T-helper 2 cell treated with Interferon-gamma antibody and Interleukin-4, amounts not matched to agents 5 μg/mL and 100 μg/mL, for 36 hours (primary cell): ENCODE measurements at regions not wholly inside any gene's neighbourhood (a gene's known extent, or its start where the extent isn't known, plus 50 kb on each side); places are given as distances from the start of the nearest gene placed in this dataset.
A peak's percentile ranks its signal among the peaks of the same experiment; 100 is the strongest.

ENCODE experiments used
- DNase-seq: peaks from one replicate; pipeline ENCODE4 v3.0.0; 2021; ENCODE audit warnings: low spot score
- H3K27ac Mint-ChIP-seq: one replicate; pipeline ENCODE4 v1.8.0; 2021; ENCODE audit warnings: mild to moderate bottlenecking, mixed read lengths
- H3K27me3 Mint-ChIP-seq: one replicate; pipeline ENCODE4 v1.8.0; 2021; ENCODE audit warnings: low read depth, mixed read lengths
- H3K36me3 Mint-ChIP-seq: one replicate; pipeline ENCODE4 v1.8.0; 2021; ENCODE audit warnings: low read depth, mixed read lengths
- H3K4me1 Mint-ChIP-seq: one replicate; pipeline ENCODE4 v1.8.0; 2021; ENCODE audit warnings: low read depth, mixed read lengths
- H3K4me3 Mint-ChIP-seq: one replicate; pipeline ENCODE4 v1.8.0; 2022; ENCODE audit warnings: mild to moderate bottlenecking, moderate library complexity, mixed read lengths
- H3K9me3 Mint-ChIP-seq: one replicate; pipeline ENCODE4 v1.8.0; 2021; ENCODE audit warnings: mixed read lengths

DNA sequence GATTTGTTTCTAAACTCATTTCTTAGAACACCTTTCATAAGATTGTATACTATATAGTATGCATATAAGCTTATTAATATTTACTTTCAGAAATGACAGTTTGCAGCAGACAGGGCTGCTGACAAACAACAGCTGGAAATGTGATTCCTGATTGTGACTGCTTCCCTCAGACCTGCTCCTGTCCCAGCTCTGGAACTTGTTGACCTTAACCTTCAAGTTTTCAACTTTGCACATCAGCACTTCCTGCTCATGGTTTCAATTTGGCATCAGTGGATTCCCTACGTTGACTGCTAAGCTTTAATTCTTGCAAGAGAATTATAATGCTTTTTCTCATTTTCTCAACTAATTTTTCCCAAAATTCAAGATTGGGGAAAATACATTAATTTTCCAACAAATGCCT lies 459.2 kb upstream of the ACVR2A start:
- DNase-seq = no peak
- peaks cover 15% of the 10 kb centered on the region for H3K27me3 Mint-ChIP-seq
- H3K4me3 Mint-ChIP-seq = no peak overlapping the region
- no peaks in the 10 kb centered on the region for H3K36me3 Mint-ChIP-seq
- H3K9me3 Mint-ChIP-seq = no peaks in the 10 kb centered on the region
- H3K27ac Mint-ChIP-seq = no peak overlapping the region
- no peaks in the 10 kb centered on the region for H3K4me1 Mint-ChIP-seq

DNA sequence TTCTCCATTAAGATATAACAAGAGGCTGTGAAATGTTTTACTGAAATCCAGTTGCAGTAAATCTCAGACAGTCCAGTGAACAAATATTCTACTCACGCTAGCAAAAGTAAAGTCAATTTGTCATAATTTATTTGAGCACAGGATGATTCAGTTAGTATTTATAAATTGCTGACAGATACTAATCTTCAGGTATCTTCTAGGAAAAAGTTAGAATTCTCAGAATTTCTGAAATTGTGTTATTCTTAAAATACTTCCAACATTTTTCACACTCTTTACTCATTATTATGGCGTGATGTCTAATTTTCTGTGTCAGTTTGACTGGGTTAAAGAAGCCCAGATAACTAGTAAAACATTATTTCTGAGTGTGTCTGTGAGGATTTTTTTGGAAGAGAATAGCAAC lies 460.2 kb upstream of the ACVR2A start:
- Mint-ChIP-seq H3K9me3 (no peaks in the 10 kb centered on the region), H3K36me3 (no peaks in the 10 kb centered on the region), H3K27me3 (peaks cover 13% of the 10 kb centered on the region), H3K4me1 (no peaks in the 10 kb centered on the region), H3K27ac (no peak overlapping the region), H3K4me3 (no peak overlapping the region)
- no peak for DNase-seq

DNA sequence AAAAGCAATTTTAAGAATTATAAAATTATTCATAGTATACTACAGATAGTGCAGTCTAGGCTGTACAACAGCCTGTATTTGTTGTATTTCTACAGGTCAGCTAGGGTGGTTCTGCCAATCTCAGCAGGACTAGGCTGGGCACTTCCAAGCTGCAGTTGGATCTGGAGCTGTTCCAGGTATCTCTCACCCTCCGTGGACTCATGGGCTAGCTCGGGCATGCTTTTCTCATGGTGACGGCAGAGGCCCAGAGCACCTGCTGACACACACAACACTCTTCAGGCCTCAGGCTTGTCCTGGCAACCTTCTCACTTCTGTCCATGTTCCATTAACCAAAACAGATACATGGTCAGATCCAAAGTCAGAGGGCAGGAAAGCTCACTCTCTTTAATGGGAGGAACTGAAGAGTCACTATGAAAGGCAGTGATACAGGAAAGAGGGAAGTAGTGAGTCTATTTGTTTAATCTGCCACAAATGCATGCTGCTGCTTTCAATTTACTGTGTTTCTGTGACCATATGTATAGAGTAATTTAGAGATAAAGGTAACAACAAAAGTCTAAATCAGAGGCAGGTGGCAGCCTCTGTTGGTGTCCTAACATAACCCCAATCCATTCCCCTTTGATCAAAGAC lies 462.4 kb upstream of the ACVR2A start:
- peaks cover 7% of the 10 kb centered on the region for H3K27me3 Mint-ChIP-seq
- no peak overlapping the region for H3K27ac Mint-ChIP-seq
- H3K4me3 Mint-ChIP-seq = no peak overlapping the region
- H3K9me3 Mint-ChIP-seq = no peaks in the 10 kb centered on the region
- H3K4me1 Mint-ChIP-seq = no peaks in the 10 kb centered on the region
- H3K36me3 Mint-ChIP-seq = no peaks in the 10 kb centered on the region
- no peak for DNase-seq

DNA sequence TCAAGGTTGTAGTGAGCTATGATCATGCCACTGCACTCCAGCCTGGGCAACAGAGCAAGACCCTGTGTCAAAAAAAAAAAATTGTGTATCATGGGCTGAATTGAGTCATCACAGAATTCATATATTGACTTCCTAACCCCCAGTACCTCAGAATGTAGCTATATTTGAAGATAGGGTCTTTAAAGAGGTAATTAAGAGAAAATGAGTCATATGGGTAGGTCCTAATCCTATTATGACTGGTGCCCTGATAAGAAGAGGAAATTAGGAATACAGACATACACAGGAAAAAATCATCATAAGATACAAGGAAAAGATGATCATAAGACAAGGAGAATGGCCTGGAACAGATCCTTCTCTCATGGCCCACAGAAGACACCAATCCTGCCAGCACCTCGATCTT lies 466.4 kb upstream of the ACVR2A start:
- Mint-ChIP-seq H3K27me3 (peaks cover 4% of the 10 kb centered on the region), H3K36me3 (no peaks in the 10 kb centered on the region), H3K4me1 (peaks cover 2% of the 10 kb centered on the region), H3K4me3 (no peak overlapping the region), H3K27ac (no peak overlapping the region), H3K9me3 (no peaks in the 10 kb centered on the region)
- no peak for DNase-seq

DNA sequence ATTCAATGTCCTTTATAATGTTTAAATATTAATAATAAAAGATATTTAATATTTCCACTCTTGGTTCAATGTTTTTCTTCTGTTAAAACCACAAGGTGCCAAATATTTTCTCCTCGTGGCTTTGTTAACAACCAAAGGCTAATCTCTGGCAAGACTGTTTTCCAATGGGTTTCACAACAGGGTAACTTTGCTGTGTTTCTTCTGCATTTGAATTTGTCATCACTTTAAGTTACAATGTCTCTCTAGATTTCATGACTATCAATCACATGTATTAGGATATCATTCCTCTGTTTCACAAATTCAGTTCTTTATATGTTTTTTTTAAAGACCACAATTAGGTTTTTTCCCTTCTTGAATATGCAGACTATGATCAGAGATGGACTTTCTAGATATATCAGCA lies 469.8 kb upstream of the ACVR2A start:
- peaks cover 15% of the 10 kb centered on the region for H3K27me3 Mint-ChIP-seq
- no peak for DNase-seq
- no peaks in the 10 kb centered on the region for H3K9me3 Mint-ChIP-seq
- no peak overlapping the region for H3K4me3 Mint-ChIP-seq
- peaks cover 2% of the 10 kb centered on the region for H3K4me1 Mint-ChIP-seq
- H3K36me3 Mint-ChIP-seq = no peaks in the 10 kb centered on the region
- no peak overlapping the region for H3K27ac Mint-ChIP-seq

DNA sequence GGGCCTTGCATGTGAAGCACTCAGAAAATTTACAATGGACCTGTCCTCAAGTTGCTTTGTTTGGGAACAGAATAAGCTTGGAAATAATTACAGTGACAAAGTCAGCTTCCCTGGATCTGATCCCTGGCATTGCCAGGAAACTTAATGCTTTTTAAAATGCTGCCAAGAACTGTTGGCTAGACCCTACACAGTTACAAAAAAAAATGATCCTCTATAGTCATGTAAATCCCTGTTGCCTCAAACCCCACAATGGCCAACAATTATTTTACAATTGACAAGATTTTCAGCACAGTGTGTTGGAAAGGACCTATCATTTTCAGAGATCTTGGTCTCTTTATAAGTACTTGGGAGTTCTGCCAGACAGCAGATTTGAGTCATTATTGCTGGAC lies 470.4 kb upstream of the ACVR2A start:
- H3K4me1 Mint-ChIP-seq = peaks cover 2% of the 10 kb centered on the region
- no peaks in the 10 kb centered on the region for H3K9me3 Mint-ChIP-seq

DNA sequence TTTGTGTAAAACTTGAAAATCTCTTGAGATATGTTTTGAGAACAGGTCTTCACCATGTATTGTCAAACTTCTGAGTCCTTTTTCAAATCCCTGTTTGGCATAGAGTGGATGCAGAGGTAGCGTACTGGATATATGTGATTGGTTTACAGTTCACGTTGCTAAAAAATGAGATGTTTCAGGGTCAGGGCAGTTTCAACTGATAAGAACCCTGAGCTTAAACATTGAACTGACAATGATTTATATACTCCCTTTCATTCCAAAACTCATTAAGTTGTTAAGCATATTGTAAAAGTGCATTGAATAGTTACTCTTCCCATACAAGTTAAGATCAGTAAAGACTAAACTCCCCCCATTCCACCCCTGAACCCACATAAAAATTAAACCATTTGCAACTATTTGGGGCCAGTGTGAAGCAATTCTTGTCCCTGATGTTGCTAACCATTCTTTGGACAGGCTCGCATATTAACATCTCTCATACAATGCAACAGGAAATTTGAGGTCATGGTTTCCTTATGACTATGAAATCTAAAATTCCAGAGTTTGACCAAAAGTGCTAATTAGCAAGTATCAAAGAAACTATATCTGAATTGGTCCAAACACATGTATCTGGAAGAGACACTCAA lies 470.9 kb upstream of the ACVR2A start:
- Mint-ChIP-seq H3K27me3 (peaks cover 15% of the 10 kb centered on the region), H3K4me3 (no peak overlapping the region), H3K4me1 (peaks cover 2% of the 10 kb centered on the region), H3K27ac (no peak overlapping the region), H3K9me3 (no peaks in the 10 kb centered on the region), H3K36me3 (no peaks in the 10 kb centered on the region)
- no peak for DNase-seq

More for the DNA sequence above, 470.4 kb upstream of the ACVR2A start:
- Mint-ChIP-seq H3K4me3 (no peak overlapping the region), H3K36me3 (no peaks in the 10 kb centered on the region), H3K27me3 (peaks cover 15% of the 10 kb centered on the region), H3K27ac (no peak overlapping the region)
- DNase-seq = no peak

DNA sequence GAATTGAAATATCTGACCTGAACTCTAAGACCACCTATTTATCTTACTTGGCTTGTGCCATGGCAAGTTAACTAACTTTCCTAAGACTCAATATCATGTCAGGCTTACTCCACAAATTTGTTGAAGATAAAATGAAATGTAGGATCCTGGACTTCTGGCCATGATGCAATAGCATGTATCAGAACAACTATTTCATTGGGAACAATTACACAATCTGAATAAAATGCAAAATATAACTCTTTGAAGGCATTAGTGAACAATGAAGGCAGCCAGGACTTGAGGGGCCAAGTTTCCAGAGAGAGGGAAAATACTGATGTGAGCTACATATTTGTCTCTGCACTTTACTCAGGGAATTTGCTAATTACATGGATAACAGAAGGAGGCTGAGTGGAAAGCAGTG lies 476.5 kb upstream of the ACVR2A start:
- DNase-seq = no peak
- H3K4me3 Mint-ChIP-seq = no peak overlapping the region
- peaks cover 15% of the 10 kb centered on the region for H3K27me3 Mint-ChIP-seq
- H3K9me3 Mint-ChIP-seq = peaks cover 11% of the 10 kb centered on the region
- H3K4me1 Mint-ChIP-seq = peaks cover 7% of the 10 kb centered on the region
- peaks cover 3% of the 10 kb centered on the region for H3K36me3 Mint-ChIP-seq
- no peak overlapping the region for H3K27ac Mint-ChIP-seq

DNA sequence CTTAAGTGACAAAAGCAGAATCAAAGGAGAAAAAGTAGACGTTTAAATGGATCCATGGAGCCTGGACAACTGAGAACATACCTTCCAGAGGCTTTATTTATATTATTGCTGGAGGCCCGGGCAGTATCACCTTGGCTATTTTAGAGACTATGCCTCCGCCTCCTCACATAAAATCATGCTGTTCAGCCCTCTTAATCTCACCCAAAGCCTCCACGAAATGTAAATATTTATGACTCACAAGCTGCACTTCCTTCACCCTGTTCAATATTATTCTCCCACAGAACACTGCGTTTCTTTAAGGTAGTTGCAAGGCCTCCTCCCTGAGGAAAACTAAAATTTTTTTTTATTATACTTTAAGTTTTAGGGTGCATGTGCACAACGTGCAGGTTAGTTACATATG lies 478.6 kb upstream of the ACVR2A start:
- peaks cover 7% of the 10 kb centered on the region for H3K4me1 Mint-ChIP-seq
- DNase-seq = no peak
- H3K36me3 Mint-ChIP-seq = peaks cover 3% of the 10 kb centered on the region
- H3K27ac Mint-ChIP-seq = no peak overlapping the region
- H3K4me3 Mint-ChIP-seq = no peak overlapping the region
- peaks cover 11% of the 10 kb centered on the region for H3K9me3 Mint-ChIP-seq
- H3K27me3 Mint-ChIP-seq = peaks cover 17% of the 10 kb centered on the region

DNA sequence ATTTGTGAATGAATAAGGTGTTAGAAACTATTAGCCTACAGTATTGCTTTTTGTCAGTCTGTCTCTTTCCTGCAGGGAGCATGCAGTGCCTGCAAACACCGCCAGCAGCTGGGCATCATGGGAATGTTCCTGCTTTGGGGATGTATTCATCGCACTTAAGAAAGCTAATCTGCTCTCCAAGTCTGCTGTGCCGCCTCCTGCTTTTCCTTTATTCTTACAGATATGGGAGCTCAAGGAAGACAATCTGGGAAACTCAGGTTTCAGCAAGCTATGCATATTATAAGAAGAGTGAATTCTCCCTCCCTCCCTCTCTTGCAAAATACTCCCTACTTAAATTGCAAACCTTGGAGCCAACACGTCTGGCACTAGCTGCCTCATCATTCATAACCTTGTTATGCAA lies 479.2 kb upstream of the ACVR2A start:
- H3K4me1 Mint-ChIP-seq = peaks cover 7% of the 10 kb centered on the region
- no peak overlapping the region for H3K4me3 Mint-ChIP-seq
- DNase-seq = no peak
- peaks cover 13% of the 10 kb centered on the region for H3K27me3 Mint-ChIP-seq
- H3K27ac Mint-ChIP-seq = no peak overlapping the region
- peaks cover 3% of the 10 kb centered on the region for H3K36me3 Mint-ChIP-seq
- H3K9me3 Mint-ChIP-seq = peaks cover 11% of the 10 kb centered on the region

DNA sequence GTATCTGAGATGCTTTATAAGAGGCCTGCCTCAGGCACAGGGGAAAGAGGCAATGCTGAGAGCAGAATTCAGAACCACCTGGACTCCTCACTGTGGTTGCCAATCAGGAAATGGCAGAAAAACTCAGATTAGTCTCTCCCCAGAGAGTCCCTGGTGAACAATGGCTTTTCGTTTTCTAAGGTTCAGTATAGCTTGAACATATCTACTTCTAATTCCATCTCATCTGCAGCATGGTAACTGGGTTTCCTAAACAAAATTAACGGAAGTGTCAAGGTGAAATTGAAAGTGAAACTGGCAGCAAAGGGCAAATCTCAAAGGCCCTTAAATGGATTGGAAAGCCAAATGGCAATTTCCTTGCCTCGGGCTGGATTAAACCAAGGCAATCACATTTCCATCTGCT lies 480.2 kb upstream of the ACVR2A start:
- no peak for DNase-seq
- H3K4me3 Mint-ChIP-seq = peak overlapping the region; percentile 24
- H3K9me3 Mint-ChIP-seq = peaks cover 11% of the 10 kb centered on the region
- H3K4me1 Mint-ChIP-seq = peaks cover 7% of the 10 kb centered on the region
- peaks cover 14% of the 10 kb centered on the region for H3K27me3 Mint-ChIP-seq
- H3K27ac Mint-ChIP-seq = peak overlapping the region; percentile 26
- H3K36me3 Mint-ChIP-seq = peaks cover 3% of the 10 kb centered on the region

DNA sequence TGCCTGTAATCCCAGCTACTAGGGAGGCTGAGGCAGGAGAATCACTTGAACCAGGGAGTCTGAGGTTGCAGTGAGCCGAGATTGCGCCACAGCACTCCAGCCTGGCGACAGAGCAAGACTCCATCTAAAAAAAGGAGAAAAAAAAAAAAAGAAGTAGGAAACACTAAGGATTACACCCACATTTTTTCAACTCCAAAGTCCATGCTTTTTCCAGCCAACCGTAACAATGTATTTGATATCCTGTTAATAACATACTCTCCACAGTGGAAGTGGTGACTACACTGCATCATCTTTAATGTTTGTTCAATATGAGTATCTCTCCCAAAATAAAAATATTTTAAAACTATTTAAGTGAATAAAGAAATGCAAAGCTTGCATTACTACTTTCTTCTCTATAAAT lies 481.6 kb upstream of the ACVR2A start:
- Mint-ChIP-seq H3K4me1 (peaks cover 7% of the 10 kb centered on the region), H3K27me3 (peaks cover 23% of the 10 kb centered on the region), H3K36me3 (peaks cover 3% of the 10 kb centered on the region), H3K9me3 (peaks cover 11% of the 10 kb centered on the region), H3K4me3 (no peak overlapping the region), H3K27ac (no peak overlapping the region)
- DNase-seq = no peak

DNA sequence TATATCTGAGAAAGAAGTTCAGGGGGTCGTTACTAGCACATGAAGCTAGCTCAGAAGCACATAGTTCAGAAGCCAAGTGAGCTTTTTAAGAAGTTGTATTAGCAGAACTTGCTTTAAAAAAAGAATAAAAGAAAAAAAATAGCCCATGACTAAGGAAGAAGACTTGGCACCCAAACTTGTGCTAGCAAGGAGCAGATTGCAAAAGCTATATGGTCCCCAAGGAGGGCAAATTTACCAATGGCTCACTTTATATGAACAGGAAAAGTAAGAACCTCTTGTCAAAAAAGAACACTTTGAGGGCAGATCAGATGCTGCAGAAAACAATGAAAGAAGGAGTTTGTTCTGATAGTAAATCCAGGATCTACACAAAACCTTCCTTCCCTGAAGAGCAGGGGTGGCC lies 486.5 kb upstream of the ACVR2A start:
- Mint-ChIP-seq H3K4me1 (peaks cover 2% of the 10 kb centered on the region), H3K27ac (no peak overlapping the region), H3K4me3 (no peak overlapping the region), H3K27me3 (peaks cover 30% of the 10 kb centered on the region), H3K36me3 (no peaks in the 10 kb centered on the region), H3K9me3 (no peaks in the 10 kb centered on the region)
- DNase-seq = no peak

DNA sequence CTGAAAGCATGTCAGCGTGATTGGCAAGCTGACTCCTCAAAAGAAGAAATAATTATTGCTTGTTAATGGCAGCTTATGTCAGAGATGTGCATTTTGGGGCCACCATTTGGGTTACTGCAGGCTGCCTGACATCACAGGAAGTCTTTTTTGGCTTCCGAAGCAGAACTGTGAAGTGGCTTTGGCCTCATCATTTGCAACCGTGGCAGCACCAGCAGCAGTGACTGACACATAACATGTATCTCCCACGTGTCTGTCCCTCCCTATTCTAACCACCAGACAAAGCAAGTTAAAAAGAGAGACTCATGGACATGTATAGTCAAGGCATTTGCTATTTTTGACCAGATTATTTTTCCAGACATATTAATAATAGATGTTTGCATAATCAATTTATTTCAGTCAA lies 488.7 kb upstream of the ACVR2A start:
- no peaks in the 10 kb centered on the region for H3K36me3 Mint-ChIP-seq
- DNase-seq = no peak
- peaks cover 25% of the 10 kb centered on the region for H3K27me3 Mint-ChIP-seq
- H3K4me1 Mint-ChIP-seq = peaks cover 2% of the 10 kb centered on the region
- no peaks in the 10 kb centered on the region for H3K9me3 Mint-ChIP-seq
- no peak overlapping the region for H3K27ac Mint-ChIP-seq
- H3K4me3 Mint-ChIP-seq = no peak overlapping the region

DNA sequence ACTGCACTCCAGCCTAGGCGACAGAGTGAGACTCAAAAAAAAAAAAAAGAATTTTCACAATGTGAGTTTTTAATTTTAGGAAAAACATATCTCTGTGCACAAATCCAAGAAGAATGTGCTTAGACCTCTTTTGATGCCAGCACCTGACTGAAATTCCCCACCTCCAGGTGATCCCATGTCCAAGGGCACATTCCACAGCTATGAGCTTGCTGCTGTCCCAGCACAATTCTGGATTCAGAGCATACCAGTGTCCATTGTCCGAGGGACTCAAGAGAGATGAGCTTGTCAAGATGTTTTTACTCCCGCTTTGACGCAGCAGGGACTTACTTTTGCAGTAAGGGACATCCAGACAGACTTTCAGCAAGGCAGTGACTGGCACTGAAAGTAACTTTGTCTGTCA lies 489.1 kb upstream of the ACVR2A start:
- Mint-ChIP-seq H3K27ac (no peak overlapping the region), H3K9me3 (no peaks in the 10 kb centered on the region), H3K4me1 (peaks cover 2% of the 10 kb centered on the region), H3K27me3 (peaks cover 25% of the 10 kb centered on the region), H3K36me3 (no peaks in the 10 kb centered on the region), H3K4me3 (no peak overlapping the region)
- DNase-seq = no peak
